ENCODE measurements at regions not wholly inside any gene's neighbourhood (a gene's known extent, or its start where the extent isn't known, plus 50 kb on each side); places are given as distances from the start of the nearest gene placed in this dataset.

DNA sequence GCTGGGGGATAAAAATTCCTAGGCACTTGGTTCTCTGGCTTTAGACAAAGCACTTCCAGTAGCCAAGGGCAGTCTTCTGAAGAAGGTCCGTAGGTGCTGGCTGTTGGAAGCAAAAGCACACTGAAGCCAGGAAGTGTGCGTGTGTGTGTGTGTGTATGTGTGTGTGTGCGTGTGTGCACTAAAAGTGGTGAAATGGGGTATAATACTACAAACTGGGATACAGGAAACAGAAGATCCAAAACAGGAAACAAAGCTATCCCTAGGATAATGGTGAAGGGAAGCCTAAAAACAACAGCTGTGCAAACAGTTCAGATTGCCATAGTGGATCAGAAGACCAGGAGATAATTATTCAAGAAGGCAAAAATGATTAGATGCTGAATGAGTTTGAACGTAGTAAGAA, 103.4 kb downstream of the IL20RB start:
- no peak for DNase-seq (ENCODE audit: low spot score)

DNA sequence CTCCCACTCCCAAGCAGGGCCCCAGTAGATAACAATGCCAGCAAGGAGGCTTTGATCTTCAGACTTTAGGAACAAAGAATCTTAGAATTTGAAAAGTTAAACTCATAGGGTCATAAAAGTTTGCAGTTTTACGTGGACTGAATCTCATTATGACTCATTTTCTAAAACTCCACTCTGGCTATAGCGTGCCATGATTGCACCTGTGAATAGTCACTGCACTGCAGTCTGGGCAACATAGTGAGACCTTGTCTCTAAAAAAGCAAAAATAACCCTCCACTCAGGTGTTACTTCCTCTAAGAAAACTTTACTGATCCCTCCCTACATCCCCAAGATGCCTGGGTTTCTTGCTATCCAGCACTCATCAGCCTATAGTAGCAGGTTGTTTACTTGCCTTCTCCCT, 104.5 kb downstream of the IL20RB start:
- no peak for DNase-seq (ENCODE audit: low spot score)

GRCh38 chr3:137065381-137065780, 107.6 kb downstream of the IL20RB start:
- no peak for DNase-seq (ENCODE audit: low spot score)

GRCh38 chr3:137066092-137066491, 108.3 kb downstream of the IL20RB start:
- no peak for DNase-seq (ENCODE audit: low spot score)

DNA sequence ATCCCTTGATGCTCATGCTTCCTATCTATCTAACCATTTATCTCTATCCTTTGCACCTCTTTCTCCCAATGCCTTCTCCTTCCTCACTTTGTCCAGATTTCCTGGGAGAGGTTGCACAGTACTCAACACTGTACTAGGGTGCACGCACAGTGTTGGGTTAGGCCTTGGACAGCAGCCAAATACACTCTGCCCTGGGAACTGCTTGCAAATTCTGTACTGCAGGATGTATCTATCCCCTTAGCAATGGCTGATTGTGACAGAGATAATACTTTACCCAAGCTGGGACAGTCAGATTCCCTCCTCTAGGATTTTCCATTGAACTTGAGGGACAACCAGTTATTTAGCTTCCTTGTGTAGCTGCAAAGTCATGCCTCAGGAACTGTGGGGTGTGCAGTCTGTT, 113.3 kb downstream of the IL20RB start:
- no peak for DNase-seq (ENCODE audit: low spot score)

DNA sequence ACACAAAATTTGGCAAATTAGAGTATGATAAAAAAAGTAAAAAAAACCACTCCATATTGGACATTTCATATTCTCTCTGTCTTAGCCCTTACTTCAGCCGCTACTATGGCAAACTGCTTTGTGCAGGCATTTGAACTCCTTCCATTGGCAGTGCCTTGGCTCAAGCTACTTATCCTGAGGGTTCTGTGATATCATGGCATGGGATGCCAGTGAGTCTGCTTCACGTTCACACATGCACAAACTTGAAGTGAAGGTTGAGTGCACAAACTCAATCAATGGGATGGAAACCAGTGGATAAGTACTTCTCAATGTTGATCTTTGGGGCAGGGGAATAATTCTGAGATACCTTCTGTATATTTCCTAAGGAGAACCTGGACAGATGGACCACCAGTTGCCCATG, 117.2 kb downstream of the IL20RB start:
- DNase-seq (ENCODE audit: low spot score): no peak

DNA sequence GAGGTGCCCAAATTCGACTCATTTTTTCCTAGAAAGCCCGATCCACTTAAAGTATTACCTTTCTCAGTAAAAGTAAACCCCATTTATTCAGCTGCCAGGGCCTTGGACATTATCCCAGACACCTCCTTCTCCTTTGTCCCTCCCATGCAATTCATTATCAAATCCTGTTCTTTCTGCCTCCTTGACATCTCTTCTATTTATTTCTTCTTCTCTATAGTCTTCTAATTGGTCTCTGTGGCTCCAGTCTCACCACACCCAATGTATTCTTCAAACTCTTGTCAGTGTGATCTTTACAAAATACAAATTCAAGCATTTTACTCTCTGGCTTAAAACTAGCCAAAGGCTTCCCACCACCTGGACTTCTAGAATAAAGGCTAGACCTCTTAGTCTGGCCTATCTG, 120.3 kb downstream of the IL20RB start:
- no peak for DNase-seq (ENCODE audit: low spot score)

DNA sequence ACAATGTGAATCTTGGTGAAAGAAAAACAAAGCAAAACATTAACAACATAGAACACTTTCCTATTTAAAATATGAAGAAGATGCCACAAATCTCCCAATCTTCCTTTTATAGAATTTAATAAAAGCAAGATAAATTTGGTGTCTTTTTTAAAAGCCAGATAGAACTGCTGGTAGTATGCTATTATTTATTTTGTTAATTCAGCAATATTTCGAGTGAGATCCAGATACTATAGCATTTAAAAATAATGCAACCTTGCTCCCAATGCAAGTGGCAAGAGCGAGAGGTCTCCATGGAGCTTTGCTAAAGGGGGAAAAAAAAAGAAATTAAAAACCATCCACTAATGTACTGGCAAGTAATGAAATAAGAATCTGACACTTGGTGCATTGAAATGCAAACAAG, 121.8 kb downstream of the IL20RB start:
- DNase-seq (ENCODE audit: low spot score): no peak

DNA sequence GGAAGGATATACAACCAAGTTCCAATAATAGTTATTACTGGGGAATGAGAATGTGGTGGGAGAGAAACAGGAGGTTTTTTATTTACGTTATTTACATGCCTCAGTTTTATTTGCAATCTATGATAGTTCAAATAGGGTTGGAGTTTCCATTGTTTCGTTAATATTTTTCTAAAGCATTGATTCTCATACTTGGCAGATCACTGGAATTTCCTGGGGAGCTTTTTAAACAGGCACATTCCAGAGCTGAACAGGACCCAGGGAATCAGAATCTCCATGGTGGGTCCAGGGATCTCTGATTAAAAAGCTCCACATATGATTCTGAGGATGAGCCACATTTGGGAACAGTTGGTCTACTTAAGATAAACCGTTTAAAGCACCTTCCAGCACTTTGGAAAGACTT, 123.9 kb downstream of the IL20RB start:
- DNase-seq (ENCODE audit: low spot score): no peak

GRCh38 chr3:137082763-137083162, 125.0 kb downstream of the IL20RB start:
- no peak for DNase-seq (ENCODE audit: low spot score)

GRCh38 chr3:137083332-137083731, 125.5 kb downstream of the IL20RB start:
- DNase-seq (ENCODE audit: low spot score): no peak

GRCh38 chr3:137084586-137084985, 126.8 kb downstream of the IL20RB start:
- DNase-seq (ENCODE audit: low spot score): no peak

DNA sequence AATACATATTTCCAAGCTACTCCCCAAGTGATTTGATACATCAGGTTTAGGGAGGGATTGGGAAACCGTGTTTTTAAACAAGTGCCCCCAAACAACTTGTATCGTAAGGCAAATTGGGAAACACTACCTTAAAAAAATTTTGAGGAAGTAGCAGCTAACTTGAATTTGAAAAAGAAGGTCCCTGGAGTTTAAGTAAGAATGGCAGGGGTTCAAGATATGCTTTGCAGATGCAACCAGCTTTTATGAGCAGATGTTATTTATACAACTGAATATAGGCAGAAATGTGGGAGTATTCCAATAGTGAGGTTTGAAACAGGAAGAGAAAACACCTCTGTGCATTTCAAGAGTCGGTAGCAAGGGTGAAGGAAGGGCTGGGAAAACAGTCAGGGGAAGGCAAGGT, 139.6 kb downstream of the IL20RB start:
- no peak for DNase-seq (ENCODE audit: low spot score)

- DNase-seq (ENCODE audit: low spot score): no peak
Observed at GRCh38 chr3:137097852-137098251, 140.1 kb downstream of the IL20RB start.

GRCh38 chr3:137099364-137100219, 141.8 kb downstream of the IL20RB start:
- no peak for DNase-seq (ENCODE audit: low spot score)

- no peak for DNase-seq (ENCODE audit: low spot score)
Observed at GRCh38 chr3:137100326-137100725, 142.5 kb downstream of the IL20RB start.

- DNase-seq (ENCODE audit: low spot score): no peak
Observed at GRCh38 chr3:137103739-137104138, 146.0 kb downstream of the IL20RB start.

DNA sequence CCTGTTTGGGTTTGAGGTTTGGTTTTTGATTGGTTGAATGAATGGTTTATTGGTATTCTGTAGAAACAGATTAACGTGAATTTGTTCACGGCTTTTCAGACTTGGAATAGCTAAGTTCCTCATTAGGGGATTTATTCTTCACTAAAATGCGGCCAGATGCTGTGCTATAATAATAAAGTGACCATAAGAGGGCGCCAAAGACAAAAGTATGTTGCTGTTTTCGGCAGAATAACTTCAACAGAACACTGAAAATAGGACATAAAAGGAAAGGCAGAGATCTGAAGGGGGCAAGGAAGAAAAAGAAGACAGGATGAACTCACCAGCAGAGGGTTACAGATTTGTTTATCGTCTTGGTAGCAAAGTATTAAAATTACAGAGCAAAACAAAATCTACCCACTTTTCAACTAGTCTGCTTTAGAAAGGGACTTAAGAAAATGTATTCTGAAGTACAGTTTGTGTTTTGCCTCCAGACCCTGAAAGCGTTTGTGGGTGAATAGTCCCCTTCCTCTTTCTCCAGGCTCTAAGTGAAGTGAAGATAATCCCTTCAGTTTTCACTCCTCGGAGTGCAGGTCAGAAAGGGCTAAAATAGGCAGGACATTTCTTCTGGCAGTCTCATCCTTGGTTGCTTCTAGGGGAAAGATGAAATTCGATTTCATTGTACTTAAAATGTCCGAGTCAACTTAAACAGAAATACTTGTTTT, 147.6 kb downstream of the IL20RB start:
- DNase-seq (ENCODE audit: low spot score): peak; percentile 67

- DNase-seq (ENCODE audit: low spot score): no peak
Observed at GRCh38 chr3:137106612-137107240, 148.9 kb downstream of the IL20RB start.

GRCh38 chr3:137108699-137109440, 151.1 kb downstream of the IL20RB start:
- no peak for DNase-seq (ENCODE audit: low spot score)

GRCh38 chr3:137110392-137110996, 152.7 kb downstream of the IL20RB start:
- peak; percentile 21 for DNase-seq (ENCODE audit: low spot score)

DNA sequence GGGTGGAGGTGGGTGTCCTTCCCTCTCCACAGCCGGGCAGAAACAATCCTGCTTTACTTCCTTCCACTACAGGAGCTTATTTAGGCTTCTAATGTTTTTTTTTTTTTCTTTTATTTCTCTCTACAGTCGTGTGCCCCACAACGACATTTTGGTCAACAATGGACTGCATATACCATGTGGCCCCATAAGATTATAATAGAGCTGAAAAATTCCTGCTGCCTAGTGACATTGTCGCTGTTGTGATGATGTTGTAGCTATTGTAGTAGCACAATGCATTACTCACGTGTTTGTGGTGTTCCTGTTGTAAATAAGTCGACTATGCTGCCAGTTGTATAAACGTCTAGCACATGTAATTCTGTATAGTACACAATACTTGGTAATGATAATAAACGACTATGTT, 153.7 kb downstream of the IL20RB start:
- no peak for DNase-seq (ENCODE audit: low spot score)

Measured in A172 (cell line).